ENCODE measurements at regions not wholly inside any gene's neighbourhood (a gene's known extent, or its start where the extent isn't known, plus 50 kb on each side); places are given as distances from the start of the nearest gene placed in this dataset.

- TF ChIP-seq CTCF (IDR thresholded peaks at IDR 0.05) (no peak), POLR2A (IDR thresholded peaks at IDR 0.05) (no peak)
Observed at GRCh38 chr2:160952464-160953254, 207.6 kb upstream of the TANK start.

Data from tibial nerve (tissue), 3 donors.